ENCODE measurements at regions not wholly inside any gene's neighbourhood (a gene's known extent, or its start where the extent isn't known, plus 50 kb on each side); places are given as distances from the start of the nearest gene placed in this dataset.
A peak's percentile ranks its signal among the peaks of the same experiment; 100 is the strongest.
"Not testable (repeated sequence)": the region's sequence is repeated elsewhere in the genome, so short reads cannot be mapped to it uniquely, and the experiment has no call there.

DNA sequence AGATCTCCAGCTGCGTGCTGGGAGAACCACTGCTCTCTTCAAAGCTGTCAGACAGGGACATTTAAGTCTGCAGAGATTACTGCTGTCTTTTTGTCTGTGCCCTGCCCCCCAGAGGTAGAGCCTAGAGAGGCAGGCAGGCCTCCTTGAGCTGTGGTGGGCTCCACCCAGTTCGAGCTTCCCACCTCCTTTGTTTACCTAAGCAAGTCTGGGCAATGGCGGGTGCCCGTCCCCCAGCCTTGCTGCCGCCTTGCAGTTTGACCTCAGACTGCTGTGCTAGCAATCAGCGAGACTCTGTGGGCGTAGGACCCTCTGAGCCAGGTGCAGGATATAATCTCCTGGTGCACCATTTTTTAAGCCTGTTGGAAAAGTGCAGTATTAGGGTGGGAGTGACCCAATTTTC, 128.6 kb downstream of the ACTR3 start:
- WGBS, 2 donors, result 83 to 85% methylated on average over 2 to 7 of the region's 7 CpGs
- H3K4me1 ChIP-seq; H3K36me3 ChIP-seq (replicated peaks in 1 of 2; ENCODE audit: insufficient read depth in 1 of 2, low read depth in 2 of 2); H3K27me3 ChIP-seq; DNase-seq; ATAC-seq; H3K27ac ChIP-seq; intact Hi-C loops (cut with DNase I); H3K9me3 ChIP-seq; H3K4me3 ChIP-seq: not testable (repeated sequence)

DNA sequence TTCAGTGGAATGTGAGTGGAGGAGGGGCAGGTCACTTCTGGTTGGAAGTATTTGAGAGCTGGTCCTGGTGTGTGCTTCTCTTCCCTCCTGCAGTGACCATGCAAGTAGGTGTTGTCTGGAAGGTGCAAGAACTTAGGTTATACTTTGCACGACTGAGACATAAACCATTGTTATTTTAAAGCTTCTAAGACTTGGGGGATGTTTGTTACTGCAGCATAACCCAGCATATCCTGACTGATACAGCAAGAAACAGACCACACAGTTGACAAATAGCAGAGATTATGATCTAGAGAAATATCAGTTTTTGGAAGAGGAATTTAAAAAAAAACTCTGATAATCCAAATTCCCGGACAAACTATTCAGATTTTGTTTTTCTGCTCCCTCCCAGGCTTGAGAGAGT, 130.8 kb downstream of the ACTR3 start:
- Histone ChIP-seq H3K4me3 (no peak overlapping the region), H3K27ac (no peak overlapping the region), H3K9me3 (no peaks in the 10 kb centered on the region), H3K4me1 (no peaks in the 10 kb centered on the region), H3K36me3 (replicated peaks in 1 of 2; ENCODE audit: insufficient read depth in 1 of 2, low read depth in 2 of 2) (no peaks in the 10 kb centered on the region), H3K27me3 (no peaks in the 10 kb centered on the region)
- 64 to 69% methylated on average over 2 of the region's 2 CpGs for WGBS, 2 donors
- TF ChIP-seq POLR2A (IDR thresholded peaks at IDR 0.05), result no peak
- TF ChIP-seq, protein P1, sequence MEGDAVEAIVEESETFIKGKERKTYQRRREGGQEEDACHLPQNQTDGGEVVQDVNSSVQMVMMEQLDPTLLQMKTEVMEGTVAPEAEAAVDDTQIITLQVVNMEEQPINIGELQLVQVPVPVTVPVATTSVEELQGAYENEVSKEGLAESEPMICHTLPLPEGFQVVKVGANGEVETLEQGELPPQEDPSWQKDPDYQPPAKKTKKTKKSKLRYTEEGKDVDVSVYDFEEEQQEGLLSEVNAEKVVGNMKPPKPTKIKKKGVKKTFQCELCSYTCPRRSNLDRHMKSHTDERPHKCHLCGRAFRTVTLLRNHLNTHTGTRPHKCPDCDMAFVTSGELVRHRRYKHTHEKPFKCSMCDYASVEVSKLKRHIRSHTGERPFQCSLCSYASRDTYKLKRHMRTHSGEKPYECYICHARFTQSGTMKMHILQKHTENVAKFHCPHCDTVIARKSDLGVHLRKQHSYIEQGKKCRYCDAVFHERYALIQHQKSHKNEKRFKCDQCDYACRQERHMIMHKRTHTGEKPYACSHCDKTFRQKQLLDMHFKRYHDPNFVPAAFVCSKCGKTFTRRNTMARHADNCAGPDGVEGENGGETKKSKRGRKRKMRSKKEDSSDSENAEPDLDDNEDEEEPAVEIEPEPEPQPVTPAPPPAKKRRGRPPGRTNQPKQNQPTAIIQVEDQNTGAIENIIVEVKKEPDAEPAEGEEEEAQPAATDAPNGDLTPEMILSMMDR (IDR thresholded peaks at IDR 0.05), result no peak
- intact Hi-C loops (cut with DNase I), result no loop called here
- ATAC-seq (no peak), DNase-seq (no peak)

DNA sequence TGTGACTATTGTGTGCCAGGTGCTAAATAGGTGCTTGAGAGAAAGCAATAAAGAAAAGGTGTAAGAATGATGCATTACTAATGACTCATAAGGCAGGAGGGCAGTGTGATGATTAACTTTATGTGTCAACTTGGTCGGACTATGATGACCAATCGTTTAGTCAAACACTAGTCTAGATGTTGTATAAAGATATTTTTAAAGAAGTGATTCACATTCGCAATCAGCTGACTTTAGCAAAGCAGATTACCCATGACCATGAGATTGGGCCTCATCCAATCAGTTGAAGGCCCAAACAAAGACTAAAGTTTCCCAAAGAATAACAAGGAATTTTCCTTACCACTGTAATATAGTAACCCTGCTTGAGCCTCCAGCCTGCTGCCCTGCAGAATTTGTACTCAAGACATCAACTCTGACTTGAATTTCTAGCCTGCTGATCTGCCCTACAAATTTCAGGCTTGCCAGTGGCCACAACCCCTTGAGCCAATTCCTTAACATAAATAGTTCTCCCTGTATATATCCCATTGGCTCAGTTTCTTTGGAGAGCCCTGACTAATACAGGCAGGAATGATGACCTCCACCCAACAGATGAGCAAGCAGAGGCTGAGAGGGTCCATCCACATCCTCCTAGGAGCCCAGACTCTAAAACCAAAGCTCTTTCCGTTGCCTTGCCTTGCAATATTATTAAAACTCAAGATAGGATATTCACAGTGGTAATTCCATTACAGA, 132.6 kb downstream of the ACTR3 start:
- WGBS, 2 donors, result 38 to 46% methylated on average over 4 of the region's 4 CpGs
- Histone ChIP-seq H3K27ac (no peak overlapping the region), H3K4me3 (no peak overlapping the region), H3K9me3 (no peaks in the 10 kb centered on the region), H3K36me3 (replicated peaks in 1 of 2; ENCODE audit: insufficient read depth in 1 of 2, low read depth in 2 of 2) (no peaks in the 10 kb centered on the region), H3K4me1 (no peaks in the 10 kb centered on the region), H3K27me3 (no peaks in the 10 kb centered on the region)
- no peak for TF ChIP-seq POLR2A (IDR thresholded peaks at IDR 0.05)
- TF ChIP-seq, protein P1 (IDR thresholded peaks at IDR 0.05), result no peak
- intact Hi-C loops (cut with DNase I), result no loop called here
- DNase-seq, result no peak
- peak; percentile 62 for ATAC-seq

DNA sequence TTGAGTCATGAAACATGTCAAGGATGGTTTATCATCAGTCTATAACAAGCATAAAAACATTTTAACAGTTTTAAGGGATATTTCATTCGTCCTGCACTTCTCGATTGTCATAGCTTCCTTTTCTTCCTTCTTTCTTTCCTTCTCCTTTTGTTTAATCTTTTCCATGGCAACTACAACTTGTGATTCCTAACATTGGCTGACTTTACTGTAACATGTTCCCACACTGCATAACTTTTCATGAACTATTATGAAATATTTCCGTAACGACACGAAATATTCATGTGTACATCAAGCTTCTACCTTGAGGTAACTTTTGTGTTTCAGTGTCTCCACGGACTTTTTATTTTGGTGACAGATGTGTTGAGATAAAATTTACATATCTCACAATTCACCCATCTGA, 134.4 kb downstream of the ACTR3 start:
- no peak for TF ChIP-seq POLR2A (IDR thresholded peaks at IDR 0.05)
- TF ChIP-seq, protein P1 (IDR thresholded peaks at IDR 0.05), result no peak
- H3K27me3 ChIP-seq, result no peaks in the 10 kb centered on the region
- no peak overlapping the region for H3K27ac ChIP-seq
- no peak overlapping the region for H3K4me3 ChIP-seq
- WGBS, 2 donors, result 78 to 82% methylated on average over 6 of the region's 6 CpGs
- no peak for ATAC-seq
- DNase-seq, result no peak
- intact Hi-C loops (cut with DNase I), result no loop called here
- no peaks in the 10 kb centered on the region for H3K36me3 ChIP-seq (replicated peaks in 1 of 2; ENCODE audit: insufficient read depth in 1 of 2, low read depth in 2 of 2)
- no peaks in the 10 kb centered on the region for H3K4me1 ChIP-seq
- no peaks in the 10 kb centered on the region for H3K9me3 ChIP-seq

DNA sequence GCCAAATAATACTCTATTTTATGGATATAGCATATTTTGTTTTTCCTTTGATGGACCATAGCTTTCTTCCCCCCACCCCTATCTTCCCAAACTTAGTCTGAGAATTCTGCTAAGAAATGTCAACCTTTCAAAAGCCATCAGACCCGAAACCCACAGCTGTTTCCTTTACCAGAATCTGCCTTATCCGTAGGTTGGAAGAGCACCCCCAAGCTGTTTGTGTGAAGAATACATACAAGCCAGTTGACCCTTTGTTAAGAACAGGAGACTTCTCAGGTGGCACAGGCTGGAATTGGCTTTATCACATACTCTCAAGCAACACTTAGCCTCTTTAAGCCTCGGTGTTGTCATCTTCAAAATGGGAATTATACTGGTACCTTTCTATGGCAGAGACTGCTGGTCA, 135.1 kb downstream of the ACTR3 start:
- Histone ChIP-seq H3K4me1 (no peaks in the 10 kb centered on the region), H3K27me3 (no peaks in the 10 kb centered on the region), H3K9me3 (no peaks in the 10 kb centered on the region), H3K4me3 (no peak overlapping the region), H3K36me3 (replicated peaks in 1 of 2; ENCODE audit: insufficient read depth in 1 of 2, low read depth in 2 of 2) (no peaks in the 10 kb centered on the region), H3K27ac (no peak overlapping the region)
- 78 to 84% methylated on average over 3 of the region's 3 CpGs for WGBS, 2 donors
- DNase-seq (no peak), ATAC-seq (no peak)
- intact Hi-C loops (cut with DNase I), result no loop called here
- TF ChIP-seq, protein P1 (IDR thresholded peaks at IDR 0.05), result no peak

All from body of pancreas (tissue), 4 donors.